Right lobe of liver (tissue), 4 donors: ENCODE measurements at regions not wholly inside any gene's neighbourhood (a gene's known extent, or its start where the extent isn't known, plus 50 kb on each side); places are given as distances from the start of the nearest gene placed in this dataset.

Source experiments
- CTCF ChIP-seq, 4 donors: fragments of 200-600 bp in 3 of 4; fragments of 450-650 bp in 1 of 4; IDR thresholded peaks; one replicate each; pipeline versions ENCODE4 v1.5.1 to v1.8.0; 2016 to 2022; ENCODE audit warnings: antibody characterized with exemption in 4 of 4, mild to moderate bottlenecking in 2 of 4
- POLR2A ChIP-seq: fragments of 450-650 bp; IDR thresholded peaks from one replicate; pipeline ENCODE4 v1.6.1; 2017; ENCODE audit warnings: antibody characterized with exemption, mild to moderate bottlenecking
- donor health status: DM: no; HTN: no; CAD: no.
- donor health status: DM: no; HTN: no; CAD: no.
- donor health status: DM: no; HTN: yes; CAD: no.

DNA sequence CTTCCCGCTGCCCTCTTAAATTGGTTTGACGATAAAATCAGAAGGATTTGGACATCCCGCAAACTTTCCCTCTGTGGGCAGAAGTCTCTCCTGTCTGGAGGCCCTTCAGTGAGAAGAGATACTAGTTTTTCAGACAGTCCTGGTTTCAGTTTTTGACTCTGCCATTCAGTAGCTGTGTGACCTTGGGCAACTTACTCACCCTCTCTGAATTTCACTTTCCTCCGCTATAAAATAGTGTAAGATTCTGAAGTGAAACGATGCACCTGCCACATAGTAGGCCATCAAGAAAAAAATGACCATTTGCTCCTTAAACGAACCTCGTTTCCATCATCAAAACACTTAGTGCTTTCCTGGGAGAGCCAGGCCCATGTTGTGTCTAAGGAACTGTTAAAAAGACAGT, 97.2 kb downstream of the LINC00237 start:
- TF ChIP-seq CTCF (IDR thresholded peaks at IDR 0.05): no peak
- TF ChIP-seq POLR2A: no peak
